Epidermal melanocyte (primary cell): ENCODE measurements at regions not wholly inside any gene's neighbourhood (a gene's known extent, or its start where the extent isn't known, plus 50 kb on each side); places are given as distances from the start of the nearest gene placed in this dataset.
"Not testable (repeated sequence)": the region's sequence is repeated elsewhere in the genome, so short reads cannot be mapped to it uniquely, and the experiment has no call there.

Experiments used
- DNase-seq: peaks from one replicate; pipeline ENCODE4 v3.0.0; 2011; ENCODE audit warnings: low spot score; ENCODE audit not compliant: insufficient read length

DNA sequence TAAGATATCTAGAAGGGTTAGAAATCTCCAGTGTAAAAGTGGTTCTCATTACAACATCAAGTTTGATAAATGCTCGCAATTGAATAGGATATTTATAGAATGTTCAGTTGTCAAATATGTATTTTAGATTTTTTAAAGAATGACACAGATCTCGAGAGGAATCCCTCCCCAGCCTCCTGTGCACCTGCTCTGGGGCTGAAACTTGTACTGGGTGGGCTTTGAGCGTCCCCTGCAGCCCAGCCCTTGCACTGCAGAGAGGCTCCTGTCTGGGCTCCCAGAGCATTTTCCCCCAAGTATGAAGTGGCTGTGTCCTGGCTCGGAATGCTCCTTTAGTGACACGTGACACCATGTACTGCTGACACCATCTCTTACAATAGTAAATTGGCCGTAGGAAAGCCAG, 499.6 kb downstream of the TMEM121 start:
- DNase-seq: no peak

DNA sequence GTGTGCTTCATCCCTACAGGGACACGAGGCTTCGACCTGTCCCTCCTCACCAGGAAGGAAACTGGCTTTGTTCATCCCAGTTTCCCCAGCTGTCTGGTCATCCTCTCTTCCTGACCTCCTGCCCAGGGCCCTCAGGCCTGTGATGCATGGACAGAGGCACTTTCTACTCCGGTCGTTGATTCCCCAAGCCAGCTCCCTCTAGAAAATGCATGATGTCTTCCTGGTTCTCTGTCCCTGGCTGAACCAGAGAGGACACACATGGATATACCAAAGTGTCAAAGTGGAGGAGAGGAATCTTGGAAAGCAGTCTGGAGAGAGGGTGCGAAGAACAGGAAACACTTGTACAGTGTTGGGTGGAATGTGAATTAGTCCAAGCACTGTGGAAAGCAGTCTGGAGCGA, 501.4 kb downstream of the TMEM121 start:
- DNase-seq: not testable (repeated sequence)

DNA sequence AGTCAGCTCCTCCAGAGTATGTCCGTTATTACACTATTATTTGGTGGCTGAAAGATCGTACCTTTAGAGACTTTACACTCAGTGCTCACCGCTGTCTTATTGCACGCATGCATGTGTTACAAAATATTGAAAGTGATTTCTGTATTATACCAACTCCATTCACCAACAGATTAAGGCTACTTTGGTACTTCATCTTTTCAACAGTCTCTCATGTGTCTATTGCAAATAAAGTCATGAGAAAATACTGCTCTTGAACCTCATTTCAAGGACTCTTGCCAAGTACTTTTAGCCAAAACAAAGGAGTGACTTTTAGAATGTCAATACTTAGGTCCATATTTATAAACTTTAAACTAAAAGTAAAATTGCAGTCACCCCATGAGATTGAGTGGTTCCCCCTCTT, 503.6 kb downstream of the TMEM121 start:
- no peak for DNase-seq

DNA sequence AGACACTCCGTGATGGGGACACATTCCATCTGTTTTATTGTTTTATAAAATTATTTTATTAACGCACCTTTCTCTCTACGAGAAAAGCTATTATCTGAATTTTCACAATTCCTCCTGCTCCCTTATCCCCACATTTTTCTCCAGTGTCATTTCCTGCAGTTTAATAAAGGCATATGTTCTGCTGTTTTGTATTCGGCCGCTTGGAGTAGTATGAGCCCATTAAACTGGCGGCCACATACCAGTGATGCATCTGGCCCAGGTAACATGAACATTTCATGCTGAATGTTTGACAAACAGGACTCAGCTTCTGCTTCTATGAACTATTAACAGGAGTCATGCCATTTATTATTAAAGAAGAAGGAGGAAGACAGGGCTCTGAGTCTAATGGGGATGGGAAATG, 511.0 kb downstream of the TMEM121 start:
- DNase-seq: no peak

DNA sequence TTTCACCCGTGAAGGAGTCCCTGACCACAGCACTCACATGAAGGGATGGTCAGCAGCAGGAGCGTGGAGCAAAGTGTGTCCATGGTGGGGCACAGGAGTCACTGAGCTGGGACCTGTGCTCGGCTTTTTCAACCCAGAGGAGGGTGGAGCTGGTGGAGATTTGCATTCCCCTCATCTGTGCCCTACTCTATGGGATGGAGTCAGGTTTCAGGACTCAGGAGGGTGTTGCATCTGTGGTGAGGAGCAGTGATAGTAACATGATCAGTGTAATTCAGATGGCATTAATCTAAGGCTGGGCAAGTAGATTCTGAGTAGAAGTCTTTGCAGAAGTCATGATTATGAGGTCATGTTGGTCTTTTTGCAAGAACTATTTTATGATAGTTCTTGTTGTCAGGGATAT, 511.9 kb downstream of the TMEM121 start:
- DNase-seq: no peak

DNA sequence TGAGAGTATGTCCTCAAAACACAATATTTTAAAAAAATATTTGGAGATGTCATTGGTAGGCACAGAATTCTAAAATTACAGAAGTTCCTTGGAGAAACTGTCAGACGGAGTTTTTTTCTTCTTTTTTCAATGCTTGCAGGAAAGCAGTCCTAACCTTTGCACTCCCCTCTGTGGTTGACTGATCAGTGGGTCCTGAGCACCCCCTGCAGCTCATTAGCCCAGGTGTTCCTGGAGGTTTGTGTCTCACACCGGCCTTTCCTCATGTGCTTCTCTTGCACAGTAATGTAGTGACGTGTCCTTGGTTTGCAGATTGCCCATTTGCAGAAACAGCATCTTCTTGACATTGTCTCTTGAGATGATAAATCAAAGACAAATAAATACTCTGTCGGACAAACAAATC, 513.0 kb downstream of the TMEM121 start:
- DNase-seq: no peak

DNA sequence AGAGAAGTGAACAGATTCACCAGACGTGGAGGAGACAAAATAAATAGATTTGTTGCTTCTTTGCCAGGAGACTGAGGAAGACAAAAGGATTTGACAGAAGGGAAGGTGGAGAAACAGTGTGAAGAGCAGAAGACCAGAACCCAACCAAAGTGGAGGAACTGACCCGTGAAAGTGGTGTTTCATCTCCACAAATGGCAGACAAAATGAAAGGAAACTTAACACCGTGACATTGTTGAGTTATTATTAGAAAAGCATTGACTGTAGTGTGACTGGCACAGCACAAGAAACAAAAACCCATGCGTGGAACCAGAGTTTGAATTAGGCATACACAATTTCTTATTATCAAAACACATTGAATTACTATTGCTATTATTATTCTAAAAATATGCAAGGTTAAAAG, 518.1 kb downstream of the TMEM121 start:
- no peak for DNase-seq

DNA sequence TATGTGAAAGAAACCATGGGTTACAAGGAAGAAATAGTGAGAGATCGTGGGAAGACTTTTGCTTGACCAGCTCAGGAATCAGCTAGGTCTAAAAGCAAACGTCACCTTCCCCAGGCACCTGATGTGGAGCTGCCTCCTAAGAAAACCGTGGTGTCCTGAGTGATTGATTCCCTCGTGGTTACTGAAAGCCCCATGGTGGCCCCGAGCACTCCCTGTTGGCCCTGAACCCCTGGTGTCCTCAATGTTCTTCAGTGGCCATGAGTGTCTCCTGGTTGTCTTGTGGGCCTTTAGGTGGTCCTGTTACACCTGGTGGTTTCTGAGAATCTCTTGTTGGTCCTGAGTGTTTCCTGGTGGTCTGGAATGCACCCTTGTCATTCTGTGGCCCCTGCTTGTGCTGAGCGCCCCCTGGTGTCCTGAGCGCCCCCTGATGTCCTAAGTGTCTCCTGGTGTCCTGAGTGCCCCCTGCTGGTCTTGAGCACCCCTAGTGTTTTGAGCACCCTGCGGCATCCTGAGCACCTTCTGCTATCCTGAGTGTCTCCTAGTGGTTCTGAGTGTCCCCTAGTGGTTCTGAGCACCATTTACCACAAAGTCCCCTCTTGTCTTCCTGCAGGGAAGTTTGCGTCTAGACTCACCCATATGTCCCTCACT, 518.7 kb downstream of the TMEM121 start:
- DNase-seq: no peak

DNA sequence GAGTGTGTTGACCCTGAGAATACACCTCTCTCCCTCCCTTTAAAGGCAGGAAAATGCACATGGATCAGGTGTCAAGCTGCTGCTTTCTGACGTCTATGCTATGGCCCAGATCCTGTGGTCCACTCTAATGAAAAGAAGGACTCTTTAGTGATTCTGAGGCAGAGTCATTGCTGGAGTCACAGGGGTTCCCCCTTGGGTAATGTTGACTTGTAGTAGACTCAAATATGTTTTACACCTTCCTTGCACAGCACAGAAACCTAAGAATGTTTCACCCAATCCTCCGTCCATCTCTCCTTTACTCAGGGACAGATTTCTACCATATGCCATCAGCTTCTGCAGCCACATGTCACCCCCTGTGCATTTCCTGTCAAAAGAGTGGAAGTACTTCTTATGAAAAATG, 525.4 kb downstream of the TMEM121 start:
- no peak for DNase-seq

DNA sequence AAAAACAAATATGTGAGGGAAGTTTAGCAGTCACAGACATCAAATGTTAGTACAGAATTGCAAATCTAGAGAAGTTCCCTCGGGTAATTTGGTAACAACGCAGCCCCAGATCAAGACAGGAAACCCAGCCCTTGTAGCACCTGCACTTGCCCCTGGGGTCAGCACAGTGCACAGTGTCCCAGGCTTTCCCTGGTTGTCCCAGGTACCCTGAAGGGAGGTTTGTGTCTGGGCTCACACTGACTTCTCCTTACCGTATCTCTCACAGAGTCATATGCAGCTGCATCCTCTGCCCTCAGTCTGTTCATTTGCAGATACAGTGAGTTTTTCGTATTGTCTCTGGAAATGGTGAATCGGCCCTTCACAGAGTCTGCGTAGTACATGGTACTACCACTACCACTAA, 528.9 kb downstream of the TMEM121 start:
- no peak for DNase-seq

DNA sequence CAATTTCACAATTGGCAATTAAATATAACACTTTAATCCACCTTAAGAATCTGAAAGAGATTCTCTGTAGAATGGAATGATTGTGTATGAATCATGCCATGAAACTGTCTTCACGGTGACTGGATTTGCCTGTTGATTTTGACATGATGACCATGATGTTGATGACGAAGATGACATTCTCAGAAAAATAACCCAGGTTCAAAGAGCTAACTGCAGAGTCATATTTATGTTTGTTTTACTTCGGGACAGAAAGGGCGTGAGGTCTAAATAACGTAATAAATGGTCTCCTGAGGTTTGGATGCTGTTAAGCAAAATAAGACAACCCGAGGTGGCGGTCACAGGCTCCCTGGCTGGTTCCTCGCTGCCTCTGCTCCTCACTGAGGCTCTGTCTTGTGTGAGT, 532.0 kb downstream of the TMEM121 start:
- DNase-seq: no peak

DNA sequence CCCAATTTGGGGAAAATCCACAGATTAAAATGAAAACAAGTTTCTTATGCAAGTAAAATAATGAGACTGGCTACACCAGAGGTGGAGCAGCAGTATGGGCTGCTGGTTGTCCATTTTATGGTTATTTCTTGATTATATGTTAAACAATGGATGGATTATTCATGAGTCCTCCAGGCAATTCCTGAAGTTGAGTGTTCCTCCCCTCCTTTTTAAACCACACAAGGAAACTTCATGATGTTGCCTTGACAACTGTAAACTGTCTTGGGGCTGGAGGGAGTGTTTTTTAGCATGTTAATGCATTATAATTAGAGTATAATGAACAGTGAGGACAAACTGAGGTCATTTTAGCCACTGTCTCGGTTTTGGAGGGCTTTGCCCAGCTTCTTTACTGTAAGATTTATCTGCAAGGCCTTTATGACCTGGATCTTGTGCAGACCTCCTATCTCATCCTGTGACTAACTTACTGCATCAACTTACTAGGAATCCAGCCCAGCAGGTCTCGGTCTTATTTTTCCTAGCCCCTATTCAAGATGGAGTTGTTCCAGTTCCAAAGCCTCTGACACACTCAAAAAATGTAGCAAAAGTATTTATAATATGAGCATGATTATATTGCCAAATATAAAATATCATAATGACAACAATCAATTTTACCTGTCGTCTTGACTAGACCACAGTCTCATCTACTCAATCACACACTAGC, 534.0 kb downstream of the TMEM121 start:
- DNase-seq: no peak

DNA sequence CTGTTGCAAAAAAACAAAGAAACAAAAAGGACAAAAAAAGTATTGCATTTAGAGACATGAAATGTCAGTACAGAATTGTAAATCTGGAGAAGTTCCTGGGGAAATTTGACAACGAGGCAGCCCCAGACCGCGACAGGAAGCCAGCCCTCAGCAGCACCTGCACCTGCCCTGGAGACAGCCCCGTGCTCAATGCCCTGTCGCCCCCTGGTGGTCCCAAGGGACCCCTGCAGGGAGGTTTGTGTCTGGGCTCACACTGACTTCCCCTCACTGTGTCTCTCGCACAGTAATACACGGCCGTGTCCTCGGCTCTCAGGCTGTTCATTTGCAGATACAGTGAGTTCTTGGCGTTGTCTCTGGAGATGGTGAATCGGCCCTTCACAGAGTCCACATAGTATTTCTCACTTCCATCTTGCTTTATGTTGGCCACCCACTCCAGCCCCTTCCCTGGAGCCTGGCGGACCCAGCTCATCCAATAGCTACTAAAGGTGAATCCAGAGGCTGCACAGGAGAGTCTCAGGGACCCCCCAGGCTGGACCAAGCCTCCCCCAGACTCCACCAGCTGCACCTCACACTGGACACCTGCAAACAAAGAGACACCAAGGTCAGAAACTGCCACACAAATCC, 535.6 kb downstream of the TMEM121 start:
- not testable (repeated sequence) for DNase-seq

DNA sequence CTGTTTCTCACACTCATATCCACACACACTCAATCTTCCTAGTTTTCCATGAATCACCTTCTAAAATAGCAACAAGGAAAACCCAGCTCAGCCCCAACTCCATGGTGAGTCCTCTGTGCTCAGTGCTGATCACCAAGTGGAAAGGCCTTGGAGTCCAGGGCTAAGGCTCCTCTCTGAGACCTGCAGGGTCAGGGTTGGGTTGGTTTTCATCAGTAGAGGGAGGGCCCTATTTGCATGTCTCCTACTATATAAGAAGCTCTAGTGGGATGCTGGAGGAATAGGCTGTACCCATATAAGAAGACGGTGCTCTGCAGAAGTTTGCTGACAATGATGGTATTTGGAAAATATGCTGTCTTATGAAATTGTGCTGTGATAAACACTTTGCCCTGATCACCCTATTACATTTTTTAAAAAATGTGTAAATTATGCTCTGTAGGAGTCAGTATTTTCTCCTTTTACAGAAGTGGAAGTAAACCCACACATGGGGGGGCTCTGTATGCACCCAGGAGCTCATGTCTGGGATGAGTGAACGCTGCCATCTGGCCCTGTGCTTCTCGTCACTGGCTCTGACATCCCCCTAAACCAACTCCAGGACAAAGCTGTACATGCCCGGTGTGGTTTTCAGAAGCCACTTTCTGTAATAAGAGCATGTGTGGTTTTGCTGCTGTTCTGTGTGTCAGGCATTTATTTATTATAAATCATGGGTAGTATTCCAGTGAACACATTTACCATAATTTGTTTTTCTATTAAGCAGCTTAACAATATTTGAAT, 536.3 kb downstream of the TMEM121 start:
- DNase-seq: no peak

DNA sequence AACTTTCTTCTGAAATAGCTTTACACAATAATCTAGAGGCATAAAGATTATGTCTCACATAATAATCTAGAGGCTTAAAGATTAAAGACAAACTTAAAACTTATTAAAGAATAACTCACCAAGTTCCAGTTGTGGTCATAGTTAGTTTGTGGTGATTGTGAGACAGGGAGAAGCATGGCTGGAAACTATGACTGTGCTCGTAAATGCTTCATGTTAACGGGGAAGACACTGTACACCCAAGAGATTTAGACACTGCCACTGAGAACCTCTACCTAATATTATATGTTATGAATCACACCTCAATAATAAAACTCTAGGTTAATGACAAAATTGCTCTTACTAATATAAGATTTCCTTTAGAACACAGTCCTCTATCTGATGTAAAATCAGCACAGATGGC, 541.6 kb downstream of the TMEM121 start:
- DNase-seq: no peak

DNA sequence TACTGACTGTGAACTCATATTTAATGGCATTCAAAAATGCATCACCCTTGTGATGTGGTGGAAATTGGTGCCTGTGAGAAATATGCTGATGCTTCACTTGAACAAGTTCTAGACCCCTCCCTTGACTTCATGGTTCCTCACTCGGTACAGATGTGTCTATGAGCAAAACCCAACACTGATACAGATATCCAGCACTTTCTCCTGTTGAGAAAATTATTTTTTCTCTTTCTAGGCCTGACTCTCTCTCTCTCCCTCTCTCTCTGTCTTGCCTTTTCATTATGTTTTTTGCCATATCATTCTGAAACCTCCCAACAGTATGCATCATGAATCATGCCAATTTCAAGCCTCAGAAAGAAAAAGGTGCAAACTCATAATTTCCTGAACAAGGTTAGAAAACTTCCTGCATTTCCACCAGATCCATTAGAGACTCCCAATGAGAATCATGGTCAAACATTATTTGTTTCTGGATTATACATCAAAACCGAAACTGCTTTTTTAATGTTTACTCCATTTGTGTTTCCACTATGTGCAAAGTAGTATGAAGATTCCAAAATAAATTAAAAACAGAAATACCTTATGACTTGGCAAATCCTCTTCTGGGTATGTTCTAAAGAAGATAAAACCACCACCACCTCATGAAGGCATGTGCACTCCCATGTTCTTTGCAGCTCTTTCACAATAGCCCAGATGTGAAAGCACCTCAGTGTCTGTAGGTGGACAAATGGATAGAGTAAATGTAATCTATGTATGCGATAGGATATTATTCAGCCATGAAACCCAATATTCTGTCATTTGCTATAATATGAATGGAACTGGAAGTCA, 543.6 kb downstream of the TMEM121 start:
- DNase-seq: no peak

DNA sequence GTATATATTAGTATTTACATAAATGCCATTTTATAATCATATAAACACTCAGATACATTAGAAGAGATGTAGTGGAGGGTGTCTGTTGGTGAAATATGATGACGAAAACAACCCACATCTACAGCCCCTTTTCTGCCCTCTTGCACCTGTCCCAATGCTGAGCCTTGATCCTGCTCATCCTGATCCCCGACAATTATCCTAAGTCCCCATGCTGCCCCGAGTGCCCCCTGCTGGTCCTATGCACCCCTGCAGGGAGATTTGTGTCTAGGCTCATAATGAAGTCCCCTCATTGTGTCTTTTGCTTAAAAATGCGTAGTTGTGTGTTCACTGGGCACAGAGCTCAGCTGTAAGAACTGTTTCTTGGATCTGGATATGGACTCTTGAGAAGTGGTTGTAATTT, 554.5 kb downstream of the TMEM121 start:
- DNase-seq: no peak

DNA sequence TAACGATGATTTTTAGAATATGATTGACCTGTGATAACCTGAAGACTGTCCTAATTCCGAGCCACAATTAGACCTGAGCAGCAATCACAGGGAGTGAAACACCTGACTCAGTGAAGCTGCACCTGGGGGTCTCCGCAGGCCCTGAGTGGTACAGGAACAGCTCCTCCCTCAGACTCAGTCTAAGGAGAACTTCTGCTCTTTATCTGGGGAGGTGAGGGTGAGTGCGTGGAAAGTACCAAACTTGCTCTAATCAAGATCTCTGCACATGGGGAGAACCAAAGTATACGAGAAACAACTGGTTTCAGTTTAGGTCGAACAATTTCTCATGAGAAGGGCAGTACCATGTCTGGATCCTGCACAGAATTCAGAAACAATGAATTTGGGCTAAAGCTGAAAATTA, 555.3 kb downstream of the TMEM121 start:
- not testable (repeated sequence) for DNase-seq

DNA sequence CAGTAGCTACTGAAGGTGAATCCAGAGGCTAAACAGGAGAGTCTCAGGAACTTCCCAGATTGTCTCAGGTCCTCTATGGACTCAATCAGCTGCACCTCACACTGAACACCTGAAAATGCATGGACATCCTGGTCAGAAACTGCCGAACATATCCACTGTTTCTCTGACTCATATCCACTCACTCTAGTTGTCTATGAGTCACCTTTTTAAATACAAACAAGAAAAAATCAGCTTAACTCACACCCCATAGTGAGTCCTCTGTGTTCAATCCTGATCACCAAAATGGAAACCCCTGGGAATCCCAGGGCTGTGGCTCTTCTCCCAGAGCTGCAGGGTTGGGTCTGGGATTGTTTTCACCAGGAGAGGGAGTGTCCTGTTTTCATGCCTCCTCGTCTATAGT, 556.7 kb downstream of the TMEM121 start:
- no peak for DNase-seq

DNA sequence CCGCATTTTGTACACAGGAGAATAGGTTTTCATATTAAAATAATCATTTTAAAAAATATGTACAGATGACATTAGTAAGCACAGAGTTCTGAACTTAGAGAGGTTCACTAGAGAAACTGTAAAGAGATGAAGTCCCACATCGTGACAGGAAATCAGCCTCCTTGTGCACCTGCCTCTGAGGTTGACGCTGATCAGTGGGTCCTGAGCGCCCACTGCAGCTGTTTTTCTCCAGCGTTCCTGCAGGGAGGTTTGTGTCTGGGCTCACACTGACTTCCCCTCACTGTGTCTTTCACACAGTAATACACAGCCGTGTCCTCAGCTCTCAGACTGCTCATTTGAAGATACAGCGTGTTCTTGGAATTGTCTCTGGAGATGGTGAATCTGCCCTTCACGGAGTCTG, 561.5 kb downstream of the TMEM121 start:
- DNase-seq: no peak

DNA sequence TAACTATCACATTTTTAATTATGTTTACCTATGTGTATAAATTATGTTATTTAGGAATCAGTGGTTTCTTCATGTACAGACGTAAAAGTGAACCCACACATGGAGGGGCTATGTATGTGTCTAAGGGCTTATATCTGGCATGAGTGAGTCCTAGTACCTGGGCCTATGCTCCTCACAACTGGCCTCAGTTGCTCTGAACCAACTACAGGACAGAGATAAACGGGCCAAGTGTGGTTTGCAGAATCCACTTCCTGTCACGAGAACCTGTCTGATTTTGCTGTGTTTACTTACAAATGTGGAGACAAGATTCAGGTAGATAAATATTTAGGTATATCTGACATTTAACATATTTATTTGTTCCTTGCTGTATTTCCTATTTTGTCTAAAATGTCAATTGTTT, 562.5 kb downstream of the TMEM121 start:
- DNase-seq: not testable (repeated sequence)
